GF-D8 (cell line): ENCODE measurements at regions not wholly inside any gene's neighbourhood (a gene's known extent, or its start where the extent isn't known, plus 50 kb on each side); places are given as distances from the start of the nearest gene placed in this dataset.

Experiments used
- DNase-seq: peaks from one replicate; lab custom pipeline; 2025; lab: John Stamatoyannopoulos, UW

DNA sequence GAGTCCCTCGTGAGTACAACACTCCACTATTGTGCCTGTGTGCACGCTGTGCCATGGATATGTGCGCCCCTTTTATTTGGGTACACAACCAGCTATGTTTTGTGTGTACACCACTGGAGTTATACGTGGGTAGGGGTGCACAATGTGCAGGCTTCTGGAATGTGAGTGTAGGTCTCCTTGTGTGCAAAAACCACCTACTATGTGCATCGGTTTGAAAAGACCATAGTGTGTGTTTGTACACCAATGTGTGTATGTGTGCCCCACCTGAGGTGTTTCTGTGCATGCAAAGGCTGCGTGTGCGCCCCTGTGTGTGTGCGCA, 86.4 kb upstream of the ALDH1L1 start:
- no peak for DNase-seq

GRCh38 chr3:126266291-126266840, 86.0 kb upstream of the ALDH1L1 start:
- no peak for DNase-seq

GRCh38 chr3:126264952-126265351, 84.6 kb upstream of the ALDH1L1 start:
- DNase-seq = no peak

- no peak for DNase-seq
Observed at GRCh38 chr3:126264381-126264780, 84.0 kb upstream of the ALDH1L1 start.

- DNase-seq = no peak
Observed at GRCh38 chr3:126263971-126264370, 83.6 kb upstream of the ALDH1L1 start.

GRCh38 chr3:126263539-126263938, 83.2 kb upstream of the ALDH1L1 start:
- DNase-seq = no peak

- DNase-seq = no peak
Observed at GRCh38 chr3:126262227-126262626, 81.8 kb upstream of the ALDH1L1 start.

DNA sequence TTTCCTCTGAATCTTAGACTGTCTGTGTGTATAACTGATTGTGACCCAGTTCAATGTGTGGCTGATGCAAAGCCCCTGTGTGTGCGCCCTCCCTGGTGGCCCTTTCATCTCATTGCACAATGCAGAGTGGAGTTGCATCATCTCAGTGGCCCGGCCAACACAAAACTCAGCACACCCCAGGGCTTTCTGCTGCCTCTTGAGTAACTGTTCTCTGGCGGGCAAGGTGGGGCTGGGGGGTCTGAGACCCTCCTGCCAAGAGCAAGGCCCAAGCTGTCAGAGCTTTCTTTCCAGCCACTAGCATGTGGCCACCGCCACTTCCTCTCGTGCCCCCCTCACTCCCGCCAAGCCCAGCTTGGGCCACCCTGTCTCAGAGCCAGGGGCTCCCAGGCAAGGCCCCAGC, 80.7 kb upstream of the ALDH1L1 start:
- no peak for DNase-seq

GRCh38 chr3:126259411-126260391, 79.3 kb upstream of the ALDH1L1 start:
- DNase-seq = no peak

DNA sequence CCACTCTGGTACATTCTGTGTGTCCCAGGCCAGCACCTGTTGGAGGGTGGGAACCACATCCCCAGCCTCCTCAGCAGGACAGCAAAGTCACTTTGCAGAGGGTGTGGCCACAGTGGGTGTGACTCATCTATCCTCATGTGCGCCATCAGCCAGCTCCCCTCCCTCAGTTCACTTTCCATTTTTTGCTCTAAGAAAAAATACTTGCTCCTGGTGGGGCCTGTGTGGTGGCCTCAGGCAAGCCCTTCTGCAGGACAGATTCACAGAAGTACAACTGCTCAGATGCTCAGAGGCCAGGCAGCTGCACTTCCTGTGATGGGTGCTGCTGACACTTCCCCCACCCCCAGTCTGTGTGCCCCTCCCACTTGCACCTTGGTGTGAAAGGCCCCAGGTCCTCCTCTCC, 78.3 kb upstream of the ALDH1L1 start:
- DNase-seq = no peak

DNA sequence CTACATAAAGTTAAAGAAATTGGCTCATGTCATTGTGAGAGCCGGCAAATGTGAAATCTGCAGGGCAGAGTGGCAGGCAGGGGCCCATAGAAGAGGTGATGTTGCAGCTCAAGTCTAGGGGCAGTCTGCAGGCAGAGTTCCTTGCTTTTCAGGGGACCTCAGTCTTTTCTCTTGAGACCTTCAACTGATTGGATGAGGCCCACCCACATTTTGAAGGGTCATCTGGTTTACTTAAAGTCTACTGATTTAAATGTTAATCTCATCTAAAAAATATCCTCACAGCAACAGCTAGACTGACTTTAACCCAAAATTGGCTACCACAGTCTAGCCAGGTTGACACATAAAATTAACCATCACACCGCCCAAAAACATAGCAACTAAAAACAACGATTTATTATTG, 77.6 kb upstream of the ALDH1L1 start:
- no peak for DNase-seq

DNA sequence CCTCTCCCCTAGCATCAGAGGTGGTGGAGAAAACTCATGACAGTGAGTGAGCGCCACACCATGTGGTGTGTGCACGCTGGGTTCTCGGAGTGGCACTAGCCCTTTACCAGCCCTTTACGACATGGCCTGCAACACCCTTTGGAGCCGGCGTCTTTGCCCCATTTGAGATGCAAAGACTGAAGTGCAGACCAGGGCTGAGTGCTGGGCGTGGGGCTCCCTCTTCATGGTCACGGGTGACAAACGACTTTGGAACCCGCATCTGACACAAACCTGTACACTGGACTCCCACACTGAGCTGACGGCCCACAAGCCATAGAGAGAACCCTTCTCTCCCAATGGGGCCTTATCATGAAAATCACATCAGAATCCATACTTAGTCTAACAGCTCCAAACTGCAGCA, 76.8 kb upstream of the ALDH1L1 start:
- DNase-seq = no peak

- no peak for DNase-seq
Observed at GRCh38 chr3:126256251-126256650, 75.9 kb upstream of the ALDH1L1 start.

DNA sequence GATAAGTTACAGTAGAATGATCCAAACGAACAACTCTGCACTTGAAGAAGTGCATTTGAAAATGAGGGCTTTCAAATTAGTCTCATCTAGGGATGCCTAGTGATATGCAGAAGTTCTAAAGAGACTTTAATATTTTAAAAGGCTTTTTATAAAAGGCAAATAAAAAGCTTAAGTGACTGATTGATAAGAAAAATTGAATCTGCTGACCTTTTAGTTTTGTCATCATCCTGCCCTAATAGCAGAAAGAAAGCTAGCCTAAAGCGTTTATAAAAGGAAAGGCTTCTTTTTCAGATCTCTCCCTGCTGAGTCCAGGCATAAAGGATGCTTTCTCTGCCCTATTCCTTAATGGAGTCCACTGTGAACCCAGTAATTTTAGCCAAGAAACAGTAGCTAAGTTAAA, 72.7 kb upstream of the ALDH1L1 start:
- no peak for DNase-seq

GRCh38 chr3:126252373-126252772, 72.0 kb upstream of the ALDH1L1 start:
- DNase-seq = no peak

DNA sequence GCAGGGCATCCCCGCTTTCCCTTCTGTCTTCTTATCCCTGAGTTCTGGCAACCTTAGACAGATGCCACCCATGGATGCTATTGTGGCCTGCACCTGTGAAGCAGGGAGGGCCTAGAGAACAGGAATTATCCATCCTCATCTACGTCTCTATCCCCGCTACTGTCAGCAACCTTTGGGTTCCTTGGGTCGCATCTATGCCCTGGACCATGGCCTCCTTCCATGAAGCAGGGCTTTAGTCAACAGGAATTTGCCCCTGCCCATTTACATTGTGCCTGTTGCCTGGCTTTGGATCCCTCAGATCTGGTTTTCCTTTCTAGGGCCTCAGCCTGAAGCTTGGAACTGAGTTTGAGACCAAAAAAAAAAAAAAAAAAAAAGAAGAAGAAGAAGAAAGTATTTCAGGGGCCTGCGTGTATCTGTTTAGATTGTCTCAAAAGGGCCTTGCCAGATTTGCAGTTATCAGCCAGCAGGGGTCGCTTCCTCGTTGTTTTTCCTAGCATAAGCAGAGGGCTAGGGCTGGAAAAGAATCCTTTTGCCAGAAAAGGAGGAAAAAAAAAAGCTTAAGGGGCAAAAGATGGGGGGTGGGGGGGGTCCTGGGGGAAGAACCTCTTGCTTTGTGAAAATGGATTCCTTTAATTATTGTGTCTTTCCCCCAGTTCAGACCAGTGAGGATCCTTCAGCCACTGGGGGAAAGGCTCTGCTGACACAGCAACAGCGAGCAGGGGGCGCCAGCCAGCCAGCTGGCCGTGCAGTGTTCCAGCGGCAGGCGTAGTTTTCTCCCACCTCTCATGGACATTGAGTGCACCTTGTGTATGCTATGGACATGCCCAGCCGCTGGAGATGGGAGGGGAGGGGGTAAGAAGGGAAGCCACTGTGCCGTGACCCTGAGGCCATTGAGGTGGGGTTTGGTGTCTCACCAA, 65.7 kb upstream of the ALDH1L1 start:
- DNase-seq = no peak
